Right cardiac atrium (tissue), 5 donors: ENCODE measurements at regions not wholly inside any gene's neighbourhood (a gene's known extent, or its start where the extent isn't known, plus 50 kb on each side); places are given as distances from the start of the nearest gene placed in this dataset.

Experiments used
- ATAC-seq, 2 donors: fragments of 200-7000 bp; cut with Tn5 transposase; one replicate each; pipeline versions ENCODE4 v1.8.0 to v1.9.1; 2020; ENCODE audit warnings: moderate library complexity in 2 of 2, mild to moderate bottlenecking in 1 of 2
- DNase-seq, 3 donors: peaks; one replicate each; pipeline ENCODE4 v3.0.0-alpha.2; 2020
- H3K27ac ChIP-seq: one replicate; pipeline ENCODE4 v1.5.1; 2013; ENCODE audit warnings: mild to moderate bottlenecking, low read length, control low read depth, moderate library complexity
- H3K27me3 ChIP-seq: one replicate; pipeline ENCODE4 v1.6.1; 2013; ENCODE audit not compliant: control insufficient read depth, insufficient read depth
- H3K4me1 ChIP-seq: one replicate; pipeline ENCODE4 v1.6.1; 2013; ENCODE audit warnings: low read length; ENCODE audit not compliant: control insufficient read depth, insufficient read depth
- H3K4me3 ChIP-seq: one replicate; pipeline ENCODE4 v1.5.1; 2013; ENCODE audit warnings: low read length, control low read depth
- H3K9me3 ChIP-seq: one replicate; pipeline ENCODE4 v1.6.1; 2013; ENCODE audit warnings: low read length; ENCODE audit not compliant: control insufficient read depth
- WGBS: extraction: QIAGEN DNeasy Blood & Tissue Kit; methylation state at CpG from one replicate; pipeline ENCODE4 v1.1.7; 2013; 5-methylcytosine and 5-hydroxymethylcytosine counted together
- intact Hi-C, 4 donors: fragments of 100-400 bp; cut with DNase I; formaldehyde crosslinking; loops; one replicate each; pipeline versions ENCODE4 v1.11.0 to v1.14.0; 2022 to 2023
- donor health status: healthy with polysubstance abuse.
- donor health status: DM: no; HTN: yes; CAD: no.
- donor health status: DM: no; HTN: no; CAD: no.
- donor health status: DM: no; HTN: yes; CAD: no; lungs with severe emphysema.
- donor health status: DM: yes; HTN: yes; CAD: no.

GRCh38 chr7:142602756-142603155 lies 146.5 kb upstream of the PRSS1 start:
- no peak overlapping the region for H3K4me3 ChIP-seq
- H3K27ac ChIP-seq, result no peak overlapping the region
- DNase-seq, result peak in 1 of 3 donors; percentile 62
- H3K27me3 ChIP-seq, result no peaks in the 10 kb centered on the region
- H3K4me1 ChIP-seq, result no peaks in the 10 kb centered on the region
- peak in 1 of 2 donors; percentile 52 for ATAC-seq
- WGBS, result 32% methylated on average over 8 of the region's 8 CpGs
- intact Hi-C loops, result no loop called here
- H3K9me3 ChIP-seq, result no peaks in the 10 kb centered on the region

DNA sequence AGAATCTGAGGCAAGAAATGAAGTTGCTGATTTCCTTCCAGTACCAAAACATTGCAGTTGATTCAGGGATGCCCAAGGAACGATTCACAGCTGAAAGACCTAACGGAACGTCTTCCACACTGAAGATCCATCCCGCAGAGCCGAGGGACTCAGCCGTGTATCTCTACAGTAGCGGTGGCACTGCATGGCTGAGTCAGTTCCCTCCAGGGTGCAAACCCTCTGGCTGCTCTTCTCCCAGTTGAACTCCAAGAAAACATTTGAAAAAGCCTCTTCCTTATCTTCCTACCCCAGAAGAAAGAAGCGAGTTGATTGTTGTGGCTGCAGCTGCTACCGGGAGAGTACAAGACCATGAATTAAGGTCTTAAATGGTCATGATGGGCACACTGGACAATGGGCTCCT lies 147.1 kb upstream of the PRSS1 start:
- Histone ChIP-seq H3K4me3 (no peak overlapping the region), H3K27me3 (no peaks in the 10 kb centered on the region), H3K4me1 (no peaks in the 10 kb centered on the region), H3K27ac (no peak overlapping the region), H3K9me3 (no peaks in the 10 kb centered on the region)
- intact Hi-C loops, result no loop called here
- DNase-seq (no peak), ATAC-seq (no peak)
- 74% methylated on average over 9 of the region's 9 CpGs for WGBS

GRCh38 chr7:142598297-142598696 lies 151.0 kb upstream of the PRSS1 start:
- Histone ChIP-seq H3K4me3 (no peak overlapping the region), H3K27ac (no peak overlapping the region)
- no peak for ATAC-seq

GRCh38 chr7:142597547-142597946 lies 151.7 kb upstream of the PRSS1 start:
- no peak for ATAC-seq
- no peaks in the 10 kb centered on the region for H3K4me1 ChIP-seq
- DNase-seq, result no peak
- H3K4me3 ChIP-seq, result no peak overlapping the region
- intact Hi-C loops, result no loop called here
- H3K27me3 ChIP-seq, result no peaks in the 10 kb centered on the region
- H3K9me3 ChIP-seq, result no peaks in the 10 kb centered on the region
- WGBS, result 71% methylated on average over 4 of the region's 4 CpGs
- no peak overlapping the region for H3K27ac ChIP-seq

More at GRCh38 chr7:142598297-142598696, 151.0 kb upstream of the PRSS1 start:
- no peak for DNase-seq
- Histone ChIP-seq H3K9me3 (no peaks in the 10 kb centered on the region), H3K4me1 (no peaks in the 10 kb centered on the region), H3K27me3 (no peaks in the 10 kb centered on the region)
- intact Hi-C loops, result no loop called here
- WGBS, result 59% methylated on average over 6 of the region's 6 CpGs

DNA sequence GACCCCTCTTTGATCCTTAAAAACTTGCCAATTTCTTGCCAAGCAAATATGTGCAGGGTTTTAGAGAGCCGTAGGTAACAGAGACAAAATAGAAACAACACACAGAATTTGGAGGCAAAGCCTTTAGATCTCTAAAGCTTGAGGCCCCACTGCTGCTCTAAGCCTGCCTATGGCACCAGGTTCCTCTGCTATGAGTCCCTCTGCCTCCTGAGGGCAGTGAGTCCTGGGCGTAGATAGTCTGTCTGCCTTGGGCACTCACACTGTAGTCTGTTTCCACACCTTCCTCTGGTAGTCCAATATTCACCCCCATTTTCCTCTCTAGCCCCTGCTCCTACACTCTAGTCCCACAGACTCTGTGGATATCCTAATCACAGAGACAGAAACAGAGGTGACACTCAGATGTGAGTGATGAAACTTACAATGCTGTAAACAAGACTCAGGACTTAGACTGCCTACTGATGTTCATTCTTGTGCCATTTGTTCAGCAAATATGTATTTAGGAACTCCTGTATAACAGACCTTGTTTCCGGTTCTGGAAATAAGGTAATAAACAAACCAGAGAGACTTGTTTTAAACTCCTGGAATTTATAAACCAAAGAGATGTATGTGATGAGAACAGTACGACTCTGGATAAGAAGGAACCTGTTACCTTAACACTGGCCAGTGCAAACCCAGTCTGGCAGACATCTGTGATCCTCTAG lies 153.3 kb upstream of the PRSS1 start:
- intact Hi-C loops, result no loop called here
- no peak for ATAC-seq
- no peaks in the 10 kb centered on the region for H3K27me3 ChIP-seq

DNA sequence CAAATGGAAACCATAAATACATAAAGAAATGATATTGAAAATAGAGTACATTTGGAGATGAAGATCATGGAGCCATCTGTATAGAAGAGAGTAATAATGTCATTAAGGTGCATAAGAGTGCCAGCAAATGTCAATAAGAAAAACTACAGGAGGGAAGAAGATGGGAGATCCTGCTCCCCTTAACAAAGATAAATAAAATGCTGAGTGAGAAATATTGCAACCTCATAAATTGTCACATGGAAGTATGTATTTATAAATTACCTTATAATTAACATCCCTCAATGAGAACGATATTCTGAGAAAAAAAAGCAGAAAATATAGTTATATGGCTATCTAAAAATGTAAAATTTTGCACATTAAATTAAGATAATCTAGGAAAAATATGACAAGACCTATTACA lies 155.2 kb upstream of the PRSS1 start:
- DNase-seq, result no peak
- Histone ChIP-seq H3K4me1 (no peaks in the 10 kb centered on the region), H3K27me3 (no peaks in the 10 kb centered on the region), H3K9me3 (no peaks in the 10 kb centered on the region), H3K27ac (no peak overlapping the region), H3K4me3 (no peak overlapping the region)
- intact Hi-C loops, result no loop called here
- WGBS, result 32% methylated on average over 1 of the region's 1 CpG
- ATAC-seq, result no peak

More for the DNA sequence above, 153.3 kb upstream of the PRSS1 start:
- H3K4me1 ChIP-seq, result no peaks in the 10 kb centered on the region
- 65% methylated on average over 4 of the region's 4 CpGs for WGBS
- H3K9me3 ChIP-seq, result no peaks in the 10 kb centered on the region
- no peak for DNase-seq
- H3K4me3 ChIP-seq, result no peak overlapping the region
- no peak overlapping the region for H3K27ac ChIP-seq

- WGBS, result 86% methylated on average over 4 of the region's 4 CpGs
- no peaks in the 10 kb centered on the region for H3K27me3 ChIP-seq
- H3K27ac ChIP-seq, result no peak overlapping the region
- no peak for DNase-seq
- no peak overlapping the region for H3K4me3 ChIP-seq
- H3K4me1 ChIP-seq, result no peaks in the 10 kb centered on the region
- intact Hi-C loops, result no loop called here
- ATAC-seq, result no peak
- no peaks in the 10 kb centered on the region for H3K9me3 ChIP-seq
Observed at GRCh38 chr7:142593106-142593505, 156.2 kb upstream of the PRSS1 start.

- Histone ChIP-seq H3K27ac (no peak overlapping the region), H3K27me3 (no peaks in the 10 kb centered on the region), H3K4me3 (no peak overlapping the region), H3K9me3 (no peaks in the 10 kb centered on the region), H3K4me1 (no peaks in the 10 kb centered on the region)
- WGBS, result 79% methylated on average over 3 of the region's 3 CpGs
- intact Hi-C loops, result no loop called here
- DNase-seq, result no peak
- ATAC-seq, result no peak
Observed at GRCh38 chr7:142592664-142593063, 156.6 kb upstream of the PRSS1 start.

- 66% methylated on average over 2 of the region's 2 CpGs for WGBS
- ATAC-seq (no peak), DNase-seq (no peak)
- Histone ChIP-seq H3K27ac (no peak overlapping the region), H3K9me3 (no peaks in the 10 kb centered on the region), H3K4me3 (no peak overlapping the region), H3K4me1 (no peaks in the 10 kb centered on the region), H3K27me3 (no peaks in the 10 kb centered on the region)
- intact Hi-C loops, result no loop called here
Observed at GRCh38 chr7:142592231-142592630, 157.0 kb upstream of the PRSS1 start.

GRCh38 chr7:142590830-142591457 lies 158.3 kb upstream of the PRSS1 start:
- no peak for DNase-seq
- WGBS, result 55% methylated on average over 2 of the region's 2 CpGs
- H3K4me1 ChIP-seq, result no peaks in the 10 kb centered on the region
- intact Hi-C loops, result no loop called here
- no peaks in the 10 kb centered on the region for H3K9me3 ChIP-seq
- no peak for ATAC-seq
- H3K4me3 ChIP-seq, result no peak overlapping the region
- no peak overlapping the region for H3K27ac ChIP-seq
- no peaks in the 10 kb centered on the region for H3K27me3 ChIP-seq

GRCh38 chr7:142590077-142590476 lies 159.2 kb upstream of the PRSS1 start:
- H3K9me3 ChIP-seq, result no peaks in the 10 kb centered on the region
- H3K27me3 ChIP-seq, result no peaks in the 10 kb centered on the region
- H3K4me1 ChIP-seq, result no peaks in the 10 kb centered on the region
- 72% methylated on average over 4 of the region's 4 CpGs for WGBS
- H3K27ac ChIP-seq, result no peak overlapping the region
- no peak for ATAC-seq
- no peak for DNase-seq
- H3K4me3 ChIP-seq, result no peak overlapping the region
- intact Hi-C loops, result no loop called here
